ENCODE measurements at regions not wholly inside any gene's neighbourhood (a gene's known extent, or its start where the extent isn't known, plus 50 kb on each side); places are given as distances from the start of the nearest gene placed in this dataset.

DNA sequence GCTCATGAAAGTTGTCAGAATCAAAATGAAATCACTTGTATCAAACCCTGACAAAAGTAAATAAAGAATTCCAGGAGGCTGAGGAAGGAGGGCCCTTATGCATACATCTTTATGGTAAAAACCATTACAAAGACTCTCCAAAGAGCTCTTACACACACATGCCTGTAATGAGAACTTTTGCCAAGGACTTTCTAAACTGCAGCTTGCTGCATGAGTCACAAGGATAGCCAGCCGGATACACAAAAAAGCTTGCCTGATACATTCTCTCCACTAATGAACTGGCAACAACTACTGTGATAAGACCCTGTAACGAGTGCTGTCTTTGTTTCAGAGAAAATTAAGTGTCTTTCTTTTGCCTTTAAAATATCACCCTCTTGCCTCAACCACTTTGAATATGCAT, 618.1 kb downstream of the PPP4R3C start:
- ATAC-seq, result no peak
- H3K4me1 ChIP-seq, result no peaks in the 10 kb centered on the region
- TF ChIP-seq POLR2A (IDR thresholded peaks at IDR 0.05), result no peak
- TF ChIP-seq, protein P1, sequence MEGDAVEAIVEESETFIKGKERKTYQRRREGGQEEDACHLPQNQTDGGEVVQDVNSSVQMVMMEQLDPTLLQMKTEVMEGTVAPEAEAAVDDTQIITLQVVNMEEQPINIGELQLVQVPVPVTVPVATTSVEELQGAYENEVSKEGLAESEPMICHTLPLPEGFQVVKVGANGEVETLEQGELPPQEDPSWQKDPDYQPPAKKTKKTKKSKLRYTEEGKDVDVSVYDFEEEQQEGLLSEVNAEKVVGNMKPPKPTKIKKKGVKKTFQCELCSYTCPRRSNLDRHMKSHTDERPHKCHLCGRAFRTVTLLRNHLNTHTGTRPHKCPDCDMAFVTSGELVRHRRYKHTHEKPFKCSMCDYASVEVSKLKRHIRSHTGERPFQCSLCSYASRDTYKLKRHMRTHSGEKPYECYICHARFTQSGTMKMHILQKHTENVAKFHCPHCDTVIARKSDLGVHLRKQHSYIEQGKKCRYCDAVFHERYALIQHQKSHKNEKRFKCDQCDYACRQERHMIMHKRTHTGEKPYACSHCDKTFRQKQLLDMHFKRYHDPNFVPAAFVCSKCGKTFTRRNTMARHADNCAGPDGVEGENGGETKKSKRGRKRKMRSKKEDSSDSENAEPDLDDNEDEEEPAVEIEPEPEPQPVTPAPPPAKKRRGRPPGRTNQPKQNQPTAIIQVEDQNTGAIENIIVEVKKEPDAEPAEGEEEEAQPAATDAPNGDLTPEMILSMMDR (IDR thresholded peaks at IDR 0.05), result no peak
- intact Hi-C loops (cut with DNase I), result no loop called here
- DNase-seq, result no peak
- no peak overlapping the region for H3K27ac ChIP-seq
- no peaks in the 10 kb centered on the region for H3K27me3 ChIP-seq
- H3K4me3 ChIP-seq, result no peak overlapping the region
- WGBS, 4 donors, result 51 to 75% (median 65%) methylated on average over 2 of the region's 2 CpGs
- H3K9me3 ChIP-seq, result peaks cover 0 to 3% (median 0%) of the 10 kb centered on the region in 12 donors
- H3K36me3 ChIP-seq, result no peaks in the 10 kb centered on the region

DNA sequence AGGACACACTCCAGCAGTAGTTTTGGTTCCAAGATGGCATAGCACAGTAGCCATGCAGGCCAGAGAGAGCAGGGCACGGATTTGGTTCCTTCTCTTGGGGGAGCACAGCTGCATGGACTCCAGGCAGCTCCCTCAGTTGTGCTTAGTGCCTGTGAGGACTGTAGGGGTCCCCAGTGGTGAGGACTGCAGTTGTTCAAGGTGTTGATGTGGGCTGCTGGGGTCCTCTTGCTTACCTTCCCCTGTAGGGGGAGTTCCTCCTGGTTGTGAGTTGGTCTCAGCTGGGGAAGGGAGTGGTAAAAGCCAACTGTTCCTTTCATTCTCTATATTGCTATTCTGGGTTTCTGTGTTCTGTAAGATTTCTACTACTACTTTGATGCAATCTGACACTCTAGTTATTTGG, 606.5 kb downstream of the MAGEB5 start:
- WGBS, 4 donors, result 14 to 32% (median 15%) methylated on average over 1 of the region's 1 CpG; no CpG with 5 or more reads in 1 of the 4 donors
- DNase-seq (no peak), ATAC-seq (no peak)
- H3K36me3 ChIP-seq, result no peaks in the 10 kb centered on the region
- H3K27me3 ChIP-seq, result peaks cover 0 to 4% (median 0%) of the 10 kb centered on the region in 9 donors
- H3K4me3 ChIP-seq, result no peak overlapping the region
- no peaks in the 10 kb centered on the region for H3K9me3 ChIP-seq
- no peak overlapping the region for H3K27ac ChIP-seq
- intact Hi-C loops (cut with DNase I), result no loop called here
- no peak for TF ChIP-seq POLR2A (IDR thresholded peaks at IDR 0.05)
- TF ChIP-seq, protein P1 (IDR thresholded peaks at IDR 0.05), result no peak
- no peaks in the 10 kb centered on the region for H3K4me1 ChIP-seq

DNA sequence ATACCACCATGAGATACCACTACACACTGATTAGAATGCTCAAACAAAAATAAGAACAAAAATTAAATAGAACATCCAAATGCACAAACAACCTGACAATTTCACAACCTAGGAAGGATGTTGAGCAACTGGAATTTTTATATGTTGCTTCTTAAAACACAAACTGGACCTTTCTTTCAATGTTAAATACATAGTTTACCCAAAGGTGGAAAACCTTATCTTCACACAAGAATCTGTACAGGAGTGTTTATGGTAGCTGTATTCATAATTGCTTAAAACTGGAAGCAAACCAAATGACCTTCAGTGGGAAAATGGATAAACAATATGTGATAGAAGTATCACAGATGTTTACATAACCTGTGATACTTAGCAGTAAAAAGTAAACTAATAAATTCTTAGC, 573.8 kb downstream of the MAGEB5 start:
- no peak for DNase-seq
- intact Hi-C loops (cut with DNase I), result no loop called here

DNA sequence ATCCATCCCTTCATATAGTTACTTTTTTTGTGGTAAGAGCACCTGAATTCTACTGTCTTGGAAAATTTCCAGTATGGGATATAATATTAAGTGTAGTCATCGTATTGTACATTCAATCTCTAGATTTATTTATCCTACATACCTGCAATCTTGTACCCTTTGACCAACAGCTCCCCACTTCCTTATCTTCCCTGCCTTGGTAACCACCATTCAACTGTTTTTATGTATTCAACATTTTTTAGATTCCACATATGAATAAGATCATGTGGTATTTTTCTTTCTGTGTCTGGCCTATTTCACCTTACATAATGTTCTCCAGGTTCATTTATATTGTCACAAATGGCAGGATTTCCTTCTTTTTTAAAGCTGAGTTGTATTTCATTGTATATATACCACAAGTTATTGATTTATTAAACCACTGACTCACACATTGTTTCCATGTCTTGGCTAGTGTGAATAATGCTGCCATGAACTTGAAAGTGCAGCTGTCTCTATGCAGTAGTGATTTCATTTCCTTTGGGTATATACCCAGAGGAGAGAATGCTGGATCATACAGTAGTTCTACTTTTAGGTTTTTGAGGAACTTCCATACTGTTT, 572.5 kb downstream of the MAGEB5 start:
- Histone ChIP-seq H3K4me1 (no peaks in the 10 kb centered on the region), H3K27ac (no peak overlapping the region), H3K4me3 (no peak overlapping the region), H3K9me3 (no peaks in the 10 kb centered on the region), H3K27me3 (no peaks in the 10 kb centered on the region), H3K36me3 (no peaks in the 10 kb centered on the region)
- ATAC-seq (no peak), DNase-seq (no peak)
- 76 to 89% (median 85%) methylated on average over 1 of the region's 1 CpG for WGBS, 4 donors
- TF ChIP-seq, protein P1 (IDR thresholded peaks at IDR 0.05), result no peak
- no peak for TF ChIP-seq POLR2A (IDR thresholded peaks at IDR 0.05)
- intact Hi-C loops (cut with DNase I), result no loop called here

More for the DNA sequence above, 573.8 kb downstream of the MAGEB5 start:
- no peak for ATAC-seq
- Histone ChIP-seq H3K36me3 (no peaks in the 10 kb centered on the region), H3K4me3 (no peak overlapping the region), H3K4me1 (no peaks in the 10 kb centered on the region), H3K27me3 (no peaks in the 10 kb centered on the region), H3K27ac (no peak overlapping the region), H3K9me3 (no peaks in the 10 kb centered on the region)
- TF ChIP-seq, protein P1 (IDR thresholded peaks at IDR 0.05), result no peak
- TF ChIP-seq POLR2A (IDR thresholded peaks at IDR 0.05), result no peak
